ENCODE measurements at regions not wholly inside any gene's neighbourhood (a gene's known extent, or its start where the extent isn't known, plus 50 kb on each side); places are given as distances from the start of the nearest gene placed in this dataset.
"Not testable (repeated sequence)": the region's sequence is repeated elsewhere in the genome, so short reads cannot be mapped to it uniquely, and the experiment has no call there.

- DNase-seq, result not testable (repeated sequence)
These were observed 1093.1 kb upstream of the DEFB115 start for GRCh38 chr20:30164389-30164788.

GRCh38 chr20:30167540-30167939, 1089.9 kb upstream of the DEFB115 start:
- no peak for DNase-seq

DNA sequence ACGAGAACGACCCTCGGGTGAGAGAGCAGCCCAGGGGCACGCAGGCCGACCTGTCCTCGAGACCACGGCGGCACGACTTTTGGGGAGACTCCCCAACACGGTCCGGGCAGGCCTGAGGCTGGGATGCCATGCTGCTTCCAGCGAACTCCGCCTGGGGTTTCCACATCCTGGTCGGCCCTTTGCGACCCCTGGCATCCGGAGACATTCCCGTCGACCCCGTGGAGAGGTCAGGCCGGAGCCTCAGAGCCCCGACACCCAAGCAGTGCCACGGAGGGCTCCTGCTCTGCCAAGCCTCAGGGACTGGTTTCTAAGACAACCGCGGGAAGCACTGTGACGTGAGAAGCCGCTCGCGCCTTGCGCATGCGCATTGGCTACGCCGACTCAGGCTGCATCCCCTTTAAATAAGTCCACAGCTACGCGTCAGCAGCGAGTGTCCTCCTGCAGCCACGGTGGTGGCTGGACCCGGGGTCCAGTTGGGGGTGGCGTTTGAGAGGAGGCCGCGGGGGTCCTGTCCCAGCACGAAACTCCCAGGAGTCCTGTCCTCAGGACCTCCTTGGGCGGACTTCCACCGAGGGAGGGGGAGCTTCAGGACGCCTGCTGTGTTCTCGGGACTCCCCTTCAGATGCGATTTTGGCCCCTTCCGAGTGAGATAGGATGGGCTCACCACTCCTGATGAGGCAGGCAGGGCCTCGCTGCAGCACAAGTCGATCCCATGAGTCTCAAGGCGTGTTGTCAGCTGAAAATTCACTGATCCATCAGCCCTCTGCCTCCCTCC, 1089.3 kb upstream of the DEFB115 start:
- no peak for DNase-seq

GRCh38 chr20:30168800-30169138, 1088.7 kb upstream of the DEFB115 start:
- no peak for DNase-seq

DNA sequence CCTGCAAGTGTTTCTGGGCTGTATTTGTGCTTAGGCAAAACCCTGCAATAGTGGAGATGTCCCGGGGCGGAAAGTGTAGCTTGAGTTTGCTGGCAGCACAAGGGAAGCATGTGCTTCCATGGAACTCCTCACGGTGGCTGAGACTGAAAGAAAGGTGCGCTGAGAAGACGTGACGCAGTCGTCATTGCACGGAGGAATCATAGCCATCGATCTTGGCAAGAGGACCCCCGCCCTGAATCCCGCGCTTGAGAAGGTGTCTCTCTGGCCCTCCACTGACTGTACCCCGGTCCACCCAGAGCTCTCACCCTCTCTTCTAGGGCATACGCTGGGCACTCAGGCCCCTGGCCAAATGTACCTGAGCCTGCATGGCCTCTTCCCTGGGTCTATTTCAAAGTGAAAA, 1081.8 kb upstream of the DEFB115 start:
- DNase-seq, result no peak

DNA sequence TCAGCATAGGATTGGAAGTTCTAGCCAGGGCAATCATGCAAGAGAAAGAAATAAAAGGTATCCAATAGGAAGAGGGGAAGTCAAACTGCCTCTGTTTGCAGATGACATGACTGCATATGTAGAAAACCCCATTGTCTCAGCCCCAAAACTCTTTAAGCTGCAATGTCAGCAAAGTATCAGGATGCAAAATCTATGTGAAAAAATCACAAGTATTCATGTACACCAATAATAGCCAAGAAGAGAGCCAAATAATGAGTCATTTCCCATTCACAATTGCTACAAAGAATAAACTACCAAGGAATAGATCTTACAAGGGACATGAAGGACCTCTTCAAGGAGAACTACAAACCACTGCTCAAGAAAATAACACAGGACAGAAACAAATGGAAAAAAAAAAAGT, 1074.3 kb upstream of the DEFB115 start:
- not testable (repeated sequence) for DNase-seq

- not testable (repeated sequence) for DNase-seq
These were observed 1065.7 kb upstream of the DEFB115 start for GRCh38 chr20:30191785-30192184.

- not testable (repeated sequence) for DNase-seq
These were observed 1023.0 kb upstream of the DEFB115 start for GRCh38 chr20:30234477-30234876.

DNA sequence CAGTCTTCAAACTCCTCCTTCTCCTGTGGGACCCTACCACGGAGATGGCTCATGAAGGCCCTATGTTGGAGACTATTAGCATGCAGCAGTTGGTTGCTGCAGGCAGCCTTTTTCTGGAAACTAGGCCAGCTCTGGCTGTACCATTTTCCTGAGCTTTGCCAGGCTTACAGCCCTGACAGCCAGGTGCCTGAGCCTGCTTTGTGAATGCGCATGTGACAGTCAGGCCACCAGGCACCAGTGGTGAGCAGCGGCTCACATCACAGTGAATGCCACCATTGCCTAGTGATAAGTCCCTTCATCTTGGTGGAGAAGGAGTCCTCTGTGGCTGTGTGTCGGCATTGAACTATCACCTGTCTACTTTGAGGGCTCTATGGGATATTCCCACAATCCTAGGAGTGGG, 982.4 kb upstream of the DEFB115 start:
- not testable (repeated sequence) for DNase-seq

DNA sequence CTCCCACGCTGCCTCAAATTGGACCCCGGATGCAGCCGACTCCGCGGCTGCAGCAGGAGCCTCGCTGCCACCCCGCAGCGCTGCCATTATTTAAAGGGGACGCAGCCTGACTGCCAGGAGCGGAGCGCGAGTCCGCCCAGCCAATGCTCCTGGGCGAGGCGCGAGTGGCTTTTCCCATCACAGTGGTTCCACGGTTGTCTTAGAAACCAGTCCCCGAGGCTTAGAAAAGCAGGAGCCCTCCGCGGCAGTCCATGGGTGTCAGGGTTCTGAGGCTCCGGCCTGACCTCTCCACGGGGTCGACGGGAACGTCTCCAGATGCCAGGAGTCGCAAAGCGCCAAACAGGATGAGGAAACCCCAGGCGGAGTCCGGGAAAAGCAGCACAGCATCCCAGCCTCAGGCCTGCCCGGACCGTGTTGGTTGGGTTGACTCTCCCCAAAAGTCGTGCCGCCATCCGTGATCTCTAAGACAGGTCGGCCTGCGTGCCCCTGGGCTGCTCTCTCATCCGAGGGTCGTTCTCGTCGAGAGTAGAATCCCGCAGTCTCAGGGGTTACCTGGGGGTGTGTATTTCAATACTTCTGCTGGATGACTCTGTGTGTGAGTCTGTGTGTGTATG, 975.8 kb upstream of the DEFB115 start:
- no peak for DNase-seq

- DNase-seq, result not testable (repeated sequence)
These were observed 973.8 kb upstream of the DEFB115 start for GRCh38 chr20:30283476-30284280.

DNA sequence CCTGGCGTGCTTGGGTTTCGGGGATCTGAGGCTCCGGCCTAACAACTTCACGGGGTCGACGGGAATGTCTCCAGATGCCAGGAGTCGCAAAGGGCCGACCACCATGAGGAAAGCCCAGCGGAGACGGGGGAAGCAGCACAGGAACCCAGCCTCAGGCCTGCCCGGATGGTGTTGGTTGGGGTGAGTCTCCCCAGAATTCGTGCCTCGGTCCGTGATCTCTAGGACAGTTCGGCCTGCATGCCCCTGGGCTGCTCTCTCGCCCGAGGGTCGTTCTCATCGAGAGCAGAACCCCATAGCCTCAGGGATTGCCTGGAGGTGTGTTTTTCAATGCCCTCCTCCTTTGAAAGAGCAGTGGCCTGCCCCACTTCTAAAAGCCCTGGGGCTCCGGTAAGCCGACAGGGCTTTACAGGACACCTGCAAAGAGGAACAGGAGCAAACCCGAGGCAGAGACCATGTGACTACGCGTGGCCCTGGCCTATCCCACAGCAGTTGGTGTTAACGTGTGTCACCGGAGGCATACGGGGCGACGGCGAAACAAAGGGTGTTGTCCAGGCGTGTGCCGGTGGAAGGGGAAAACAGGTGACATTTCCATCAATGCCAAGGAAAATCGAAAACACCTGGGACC, 973.1 kb upstream of the DEFB115 start:
- DNase-seq, result no peak

DNA sequence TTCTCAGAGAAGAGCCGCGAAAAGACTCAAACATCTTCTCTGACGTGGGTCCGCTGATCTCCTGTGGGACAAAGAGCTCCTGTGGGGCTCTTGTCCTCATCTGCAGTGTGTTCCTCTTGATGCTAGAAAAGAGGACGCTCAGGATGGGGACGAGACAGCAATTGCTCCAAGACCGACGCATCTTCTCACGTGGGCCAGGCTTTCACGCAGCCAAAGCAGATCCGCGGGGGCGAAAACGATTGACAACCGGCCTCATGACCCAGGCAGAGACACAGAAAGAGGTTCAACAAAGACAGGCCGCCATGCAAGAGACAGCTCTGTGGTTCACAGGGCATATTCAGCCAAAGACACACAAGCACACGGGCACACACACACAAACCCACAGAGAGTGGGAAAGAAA, 971.8 kb upstream of the DEFB115 start:
- no peak for DNase-seq

GRCh38 chr20:30286157-30286556, 971.3 kb upstream of the DEFB115 start:
- no peak for DNase-seq

DNA sequence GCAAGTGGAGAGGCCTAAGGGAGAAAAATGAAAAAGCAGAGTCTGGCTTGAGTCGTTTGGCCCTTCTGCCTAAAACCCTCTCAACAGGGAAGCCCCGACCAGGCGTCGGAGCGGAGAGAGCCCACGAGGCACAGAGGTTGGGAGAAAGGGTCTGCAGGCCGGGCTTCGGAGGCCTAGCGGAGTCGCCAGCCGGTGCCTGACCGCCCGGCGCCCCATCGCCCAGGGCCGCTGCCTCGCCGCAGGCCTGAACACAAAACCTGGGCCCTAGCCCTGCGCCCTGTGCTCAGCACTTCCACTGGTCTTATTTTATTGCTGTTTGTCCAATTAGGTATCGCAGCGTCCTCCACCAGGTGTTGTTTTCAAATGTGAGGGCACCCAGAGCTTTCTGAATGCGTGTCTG, 970.0 kb upstream of the DEFB115 start:
- DNase-seq, result not testable (repeated sequence)

DNA sequence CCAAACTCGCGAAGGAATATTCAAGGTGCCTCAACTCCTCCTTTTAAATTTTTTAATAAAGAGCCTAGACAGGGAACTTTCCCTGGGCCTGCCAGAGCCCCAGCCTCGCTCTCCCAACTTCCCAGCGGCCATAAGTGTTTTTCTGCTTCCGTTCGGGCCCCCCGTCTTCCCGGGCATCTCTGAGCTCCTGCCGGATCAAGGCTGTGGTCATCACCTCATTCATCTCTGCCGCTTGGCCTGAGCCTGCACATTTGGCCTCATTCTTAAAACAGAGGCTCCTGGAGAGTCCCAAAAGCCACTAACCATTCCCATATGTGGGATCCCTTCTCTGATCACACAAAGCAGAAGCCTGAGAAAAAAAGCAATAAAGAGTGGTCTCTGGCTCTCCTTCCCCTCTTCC, 969.1 kb upstream of the DEFB115 start:
- no peak for DNase-seq

GRCh38 chr20:30289049-30289448, 968.4 kb upstream of the DEFB115 start:
- not testable (repeated sequence) for DNase-seq

DNA sequence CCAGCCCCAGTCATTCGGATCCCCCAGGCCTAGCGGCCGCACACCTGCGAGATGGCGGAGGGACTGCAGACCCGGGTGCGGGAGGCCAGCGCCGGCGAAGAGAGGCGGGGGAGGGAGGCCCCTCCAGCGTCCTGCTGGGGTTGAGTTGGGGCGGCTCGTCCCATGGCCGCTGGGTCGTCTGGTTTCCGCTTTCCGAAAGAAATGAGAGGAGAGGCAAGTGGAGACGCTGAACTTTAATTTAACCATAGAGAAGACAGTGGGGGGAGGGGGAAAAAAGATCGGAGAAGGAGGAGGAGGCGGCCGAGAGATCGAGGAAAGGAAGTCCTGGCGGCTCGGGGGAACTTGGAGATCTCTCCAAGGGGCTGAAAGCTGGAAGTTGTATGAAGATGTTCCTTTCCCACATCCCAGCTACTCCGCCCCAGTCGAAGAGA, 967.7 kb upstream of the DEFB115 start:
- DNase-seq, result not testable (repeated sequence)

- DNase-seq, result not testable (repeated sequence)
These were observed 967.0 kb upstream of the DEFB115 start for GRCh38 chr20:30290361-30291063.

- not testable (repeated sequence) for DNase-seq
These were observed 966.4 kb upstream of the DEFB115 start for GRCh38 chr20:30291064-30291379.

DNA sequence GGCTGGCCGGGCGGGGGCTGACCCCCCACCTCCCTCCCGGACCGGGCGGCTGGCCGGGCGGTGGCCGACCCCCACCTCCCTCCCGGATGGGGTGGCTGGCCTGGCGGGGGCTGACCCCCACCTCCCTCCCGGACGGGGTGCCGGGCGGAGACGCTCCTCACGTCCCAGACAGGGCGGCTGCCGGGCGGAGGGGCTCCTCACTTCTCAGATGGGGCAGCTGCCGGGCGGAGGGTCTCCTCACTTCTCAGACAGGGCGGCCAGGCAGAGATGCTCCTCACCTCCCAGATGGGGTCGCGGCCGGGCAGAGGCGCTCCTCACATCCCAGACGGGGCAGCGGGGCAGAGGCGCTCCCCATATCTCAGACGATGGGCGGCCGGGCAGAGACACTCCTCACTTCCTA, 965.8 kb upstream of the DEFB115 start:
- DNase-seq, result not testable (repeated sequence)

DNA sequence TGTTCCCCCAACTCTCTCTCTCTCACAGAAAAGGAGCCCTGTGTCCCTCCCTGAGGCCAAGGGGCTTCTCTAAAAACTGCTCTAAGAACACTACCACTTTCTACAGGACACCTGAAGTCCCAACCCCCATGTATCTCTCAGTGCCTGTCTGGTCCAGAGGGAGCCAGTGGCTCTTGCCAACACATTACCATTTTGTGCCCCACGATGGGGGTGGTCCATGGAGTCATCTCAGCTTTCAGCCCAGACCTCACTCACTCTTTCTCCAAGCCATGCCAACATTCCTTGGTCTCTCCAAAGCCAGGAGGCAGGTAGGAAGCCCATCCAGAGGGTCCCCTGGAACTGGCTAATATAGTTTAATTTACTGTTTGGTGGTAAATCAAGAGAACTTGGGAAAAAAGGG, 962.1 kb upstream of the DEFB115 start:
- DNase-seq, result not testable (repeated sequence)

- DNase-seq, result not testable (repeated sequence)
These were observed 961.5 kb upstream of the DEFB115 start for GRCh38 chr20:30295967-30296366.
